HG03108 (cell line): ENCODE measurements at regions not wholly inside any gene's neighbourhood (a gene's known extent, or its start where the extent isn't known, plus 50 kb on each side); places are given as distances from the start of the nearest gene placed in this dataset.
"Not testable (repeated sequence)": the region's sequence is repeated elsewhere in the genome, so short reads cannot be mapped to it uniquely, and the experiment has no call there.

Source experiments
- ATAC-seq: cut with Tn5 transposase; IDR thresholded peaks from one replicate; pipeline ENCODE4 v1.9.1; 2021; ENCODE audit warnings: moderate library complexity; ENCODE audit not compliant: unreplicated experiment

DNA sequence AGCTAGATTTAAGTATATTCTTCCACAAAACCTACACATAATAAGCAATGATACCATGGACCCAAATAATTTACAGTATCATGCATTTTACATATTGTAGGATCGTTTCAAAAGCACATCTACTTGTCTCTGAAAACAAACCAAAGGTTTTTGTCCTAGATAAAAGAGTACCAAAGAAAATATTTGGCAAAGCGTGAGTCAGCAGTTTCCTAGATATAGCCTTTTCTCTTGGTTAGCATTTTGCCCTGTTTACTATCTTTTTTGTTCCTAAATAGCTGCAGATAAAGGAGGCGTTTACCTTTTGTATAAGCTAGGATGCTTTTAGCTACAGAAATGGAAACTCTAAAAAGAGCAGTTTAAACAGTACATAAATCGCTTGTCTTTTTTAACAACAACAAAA is 305.8 kb upstream of the GULP1 start:
- ATAC-seq: no peak

DNA sequence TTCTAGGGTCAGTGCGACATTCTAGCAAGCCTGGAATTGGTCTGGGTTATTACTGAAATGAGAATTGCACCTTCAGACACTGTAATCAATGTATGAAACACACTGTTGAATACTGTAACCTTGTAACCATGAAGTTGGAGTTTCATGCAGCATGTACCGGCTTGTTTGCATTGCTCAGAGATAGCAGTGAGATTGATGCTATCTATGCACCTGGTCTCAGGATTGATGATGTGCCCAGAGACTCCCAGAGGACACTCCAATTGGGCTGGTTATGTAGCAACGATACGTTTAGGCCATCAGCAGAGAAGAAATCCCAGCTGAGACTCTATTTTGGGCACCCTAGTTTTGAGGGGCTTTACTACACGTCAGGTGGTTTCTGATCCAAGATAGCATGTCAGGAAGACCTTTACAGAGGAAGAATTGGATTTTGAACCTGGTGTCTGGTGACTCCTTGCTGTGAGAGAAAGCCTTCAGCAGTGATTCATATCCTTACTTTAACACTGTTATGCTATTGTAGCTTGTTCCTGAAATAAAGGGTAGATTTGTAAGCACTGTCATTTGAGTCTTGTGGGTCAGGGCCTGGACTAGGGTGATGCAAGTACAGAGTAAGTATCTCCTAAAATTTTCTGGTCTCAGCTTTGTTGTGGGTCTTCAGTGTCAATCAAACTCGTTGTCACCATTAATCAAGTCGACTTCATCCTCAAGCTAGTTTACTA is 305.1 kb upstream of the GULP1 start:
- ATAC-seq: no peak

DNA sequence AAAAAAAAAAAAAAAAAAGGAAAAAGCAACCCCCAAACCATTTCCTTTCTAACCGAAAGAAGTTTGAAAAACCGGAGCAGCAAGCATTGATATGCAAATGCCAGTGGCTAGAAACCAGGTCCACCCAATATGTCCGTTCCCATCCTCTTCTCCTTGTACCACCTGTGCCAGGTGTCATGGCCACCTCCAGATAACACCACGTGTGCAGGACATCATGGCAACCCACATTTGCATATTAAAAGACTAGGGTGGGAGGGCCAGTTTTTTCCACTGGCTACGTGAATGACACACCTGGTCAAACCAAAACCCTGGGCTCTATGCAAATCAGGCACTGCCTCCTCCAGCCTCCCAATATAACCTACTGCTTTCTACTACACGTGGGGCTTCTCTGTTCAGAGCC is 303.3 kb upstream of the GULP1 start:
- ATAC-seq: no peak

DNA sequence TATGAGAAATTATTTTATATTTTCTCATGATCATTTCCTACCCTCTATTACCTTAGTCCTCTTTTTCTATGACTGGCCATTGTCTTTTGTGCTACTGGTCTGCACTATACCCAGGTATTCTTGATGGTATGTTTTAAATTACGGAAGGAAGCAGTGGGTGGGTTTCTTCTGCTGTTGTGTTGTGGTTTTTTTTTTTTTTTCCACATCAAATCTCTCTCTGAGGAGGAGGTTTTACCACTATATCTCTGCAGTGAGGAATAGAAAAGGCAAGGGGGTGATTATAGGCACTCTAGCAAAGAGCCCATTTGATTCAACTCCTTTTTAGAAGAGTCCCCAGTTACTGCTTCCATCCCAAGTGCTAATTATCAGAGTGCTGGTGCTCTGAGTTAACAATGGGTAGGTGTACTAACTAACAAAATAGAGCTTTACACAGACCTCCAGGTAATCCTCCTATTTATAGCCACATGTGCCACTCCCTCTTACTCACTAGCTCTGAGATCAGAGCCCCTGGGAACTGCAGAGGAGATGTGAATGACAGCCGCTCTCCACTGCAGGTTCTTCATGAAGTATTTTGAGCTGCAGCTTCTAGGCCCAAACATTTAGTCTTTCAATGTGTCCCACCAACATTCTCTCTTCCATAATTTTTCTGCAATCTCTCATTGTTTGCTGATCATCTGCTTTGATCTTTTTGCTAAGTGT is 301.6 kb upstream of the GULP1 start:
- no peak for ATAC-seq

DNA sequence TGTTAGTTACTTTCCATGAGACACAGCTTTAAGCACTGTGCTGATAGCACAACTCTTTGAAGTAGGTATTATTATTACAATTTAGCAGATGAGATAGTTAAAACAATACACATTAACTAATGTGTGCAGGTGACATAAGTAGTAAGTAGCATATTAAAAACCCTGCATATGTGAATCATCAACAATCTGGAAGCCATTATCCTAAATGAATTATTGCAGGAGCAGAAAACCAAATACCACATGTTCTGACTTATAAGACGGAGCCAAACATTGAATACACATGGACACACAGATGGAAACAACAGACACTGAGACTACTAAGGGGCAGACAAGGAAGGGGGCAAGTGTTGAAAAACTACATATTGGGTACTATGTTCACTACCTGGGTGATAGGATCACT is 300.3 kb upstream of the GULP1 start:
- no peak for ATAC-seq

DNA sequence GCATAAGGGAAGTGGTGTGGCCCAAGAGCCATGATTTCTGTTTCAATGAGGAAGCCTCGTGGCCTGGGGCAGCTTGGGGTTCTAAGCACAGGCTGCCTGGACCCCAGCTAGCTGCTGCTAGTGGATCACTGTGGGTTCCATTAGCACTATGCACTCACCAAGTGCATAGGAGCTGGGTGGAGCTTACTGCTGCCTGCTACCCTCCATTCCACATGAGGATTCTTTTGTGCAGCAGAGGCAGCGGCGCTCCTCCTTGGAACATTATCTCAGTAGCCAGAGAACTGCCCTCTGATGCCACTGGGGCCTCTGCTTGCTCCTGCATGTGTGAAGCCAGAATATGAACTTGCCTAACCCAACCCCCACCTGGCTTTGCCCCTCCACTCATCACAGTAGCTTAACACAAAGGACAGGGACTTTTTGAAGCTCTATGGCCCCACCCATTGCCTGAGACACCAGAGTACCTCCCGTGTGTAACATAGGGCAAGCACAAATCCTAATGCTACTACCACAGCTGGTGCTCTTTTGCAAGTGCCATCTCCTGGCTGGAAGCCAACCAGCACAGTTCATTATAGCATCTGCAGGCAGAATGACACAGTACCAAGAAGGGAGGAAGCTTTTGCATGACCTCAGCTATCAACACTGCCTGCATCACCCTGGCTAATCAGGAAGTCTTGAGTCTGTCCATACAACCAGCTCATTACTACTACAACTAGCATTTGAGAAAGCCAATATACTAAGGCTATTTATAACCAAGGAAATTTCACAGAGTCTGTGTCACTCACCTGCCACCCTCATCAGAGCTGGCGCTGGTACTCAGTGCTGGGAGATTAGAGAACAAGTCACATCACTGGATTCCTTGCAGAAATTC is 297.0 kb upstream of the GULP1 start:
- no peak for ATAC-seq

DNA sequence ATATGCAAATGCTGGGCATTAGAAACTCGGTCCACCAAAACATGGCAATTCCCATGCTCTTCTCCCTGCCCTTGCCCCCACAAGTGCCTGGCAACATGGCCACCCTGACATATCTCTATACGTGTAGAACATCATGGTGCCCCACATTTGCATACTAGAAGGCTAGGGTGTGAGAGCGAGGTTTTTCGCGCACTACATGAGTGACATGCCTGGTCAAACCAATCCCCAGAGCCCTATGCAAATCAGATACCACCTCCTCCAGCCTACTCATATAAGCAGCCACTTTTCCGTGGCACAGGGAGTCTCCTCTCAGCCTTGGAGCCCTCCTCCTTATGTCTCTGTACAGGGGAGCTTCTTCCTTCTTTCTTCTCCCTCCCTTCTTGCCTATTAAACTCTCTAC is 296.1 kb upstream of the GULP1 start:
- no peak for ATAC-seq

DNA sequence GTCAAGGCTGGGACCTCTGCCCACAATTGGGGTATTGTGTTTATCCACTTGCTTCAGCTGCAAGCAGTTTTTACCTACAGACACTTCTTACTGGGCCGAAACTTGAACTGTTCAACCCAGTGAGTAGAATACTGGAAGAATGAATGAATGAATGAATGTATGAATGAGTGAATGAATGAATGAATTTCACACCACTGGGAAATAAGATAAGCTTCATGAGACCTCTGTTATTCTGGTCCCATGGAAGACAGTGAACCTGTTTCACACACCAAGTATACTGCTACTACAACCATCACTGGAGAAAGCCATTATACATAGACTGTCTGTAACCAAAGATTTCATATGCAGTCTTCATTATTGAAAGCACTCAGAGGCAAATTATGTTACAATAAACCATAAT is 295.0 kb upstream of the GULP1 start:
- ATAC-seq: no peak

DNA sequence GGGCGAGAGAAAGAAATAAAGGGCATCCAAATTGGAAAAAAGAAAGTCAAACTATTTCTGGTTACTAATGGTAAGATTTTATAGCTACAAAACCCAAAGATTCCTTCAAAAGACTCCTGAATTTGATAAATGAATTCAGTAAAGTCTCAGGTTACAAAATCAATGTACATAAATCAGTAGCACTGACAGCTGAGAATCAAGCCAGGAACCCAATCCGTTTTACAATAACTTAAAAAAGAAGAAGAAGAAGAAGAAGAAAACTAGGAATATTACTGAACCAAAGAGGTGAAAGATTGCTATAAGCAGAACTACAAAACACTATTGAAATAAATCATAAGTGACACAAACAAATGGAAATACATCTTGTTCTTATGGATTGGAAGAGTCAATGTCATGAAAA is 291.5 kb upstream of the GULP1 start:
- no peak for ATAC-seq

DNA sequence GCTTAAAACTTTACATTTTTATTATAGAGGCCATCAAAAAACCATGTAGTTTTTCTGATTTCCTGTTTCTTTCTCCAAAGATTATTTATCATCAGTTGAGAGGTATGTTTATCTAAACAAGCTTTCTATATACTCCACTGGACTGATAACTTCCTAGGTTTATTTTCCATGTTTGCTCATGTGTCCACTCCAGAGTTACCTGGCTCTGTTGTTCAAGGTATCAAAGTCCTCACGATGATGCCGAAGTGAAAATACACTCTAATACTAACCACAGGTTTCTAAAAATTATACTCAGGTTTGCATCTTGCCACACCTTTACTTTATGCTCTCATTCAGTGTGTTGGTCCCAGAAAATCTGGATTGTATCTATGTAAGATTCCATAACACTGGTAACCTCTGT is 287.9 kb upstream of the GULP1 start:
- ATAC-seq: no peak

DNA sequence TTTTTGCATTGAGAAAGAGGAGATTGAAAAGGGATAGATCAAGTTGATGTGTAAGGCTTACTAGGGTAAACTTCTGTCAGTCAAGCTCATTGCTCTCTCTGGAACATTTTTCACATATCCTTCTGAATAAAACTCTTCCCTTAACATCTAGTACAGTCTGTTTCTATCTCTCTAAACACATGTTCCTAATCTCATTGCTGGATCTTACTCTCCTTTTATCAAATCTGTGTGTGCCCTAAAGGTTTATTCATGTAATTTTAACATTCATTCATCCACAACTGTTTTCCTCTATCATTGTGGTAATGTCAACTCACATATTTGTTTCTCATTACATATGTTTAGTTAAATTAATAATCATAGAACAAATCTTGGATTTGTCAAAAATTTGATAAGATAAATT is 277.9 kb upstream of the GULP1 start:
- ATAC-seq: no peak

DNA sequence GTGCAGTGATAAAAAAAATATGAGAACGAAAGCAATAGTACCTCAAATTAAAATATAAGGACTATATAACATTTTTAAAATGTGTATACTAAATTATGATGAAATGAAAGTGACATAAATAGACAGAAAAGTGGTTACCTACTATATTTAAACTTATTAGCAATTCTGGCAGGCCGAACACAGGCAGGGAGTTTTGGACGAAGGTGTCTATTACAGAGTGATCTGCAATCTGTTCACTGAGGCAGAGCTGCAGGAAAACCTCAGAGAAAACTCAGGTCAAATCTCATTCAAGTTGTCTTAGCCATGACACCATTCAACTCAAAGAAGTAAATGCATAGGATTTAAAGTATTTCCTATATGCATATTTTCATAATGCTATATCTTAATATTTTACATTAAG is 274.8 kb upstream of the GULP1 start:
- no peak for ATAC-seq

DNA sequence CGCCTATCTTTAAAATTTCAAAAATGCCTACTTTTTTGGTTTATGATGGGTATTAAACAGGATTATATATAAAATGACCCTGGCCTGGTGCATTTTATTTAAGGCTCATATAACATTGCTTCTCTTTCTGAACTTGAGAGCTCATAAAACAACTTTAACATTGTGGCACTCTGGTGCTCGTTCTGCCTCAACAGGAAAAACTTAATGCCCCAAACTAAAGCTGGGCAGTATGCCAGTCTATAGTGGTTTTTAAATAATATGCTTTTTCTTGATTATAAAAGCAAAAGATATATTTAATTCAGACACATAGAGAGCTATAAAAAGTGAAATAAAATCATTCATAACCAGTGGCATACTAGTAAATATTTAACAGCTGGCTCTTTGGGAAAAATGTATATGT is 269.3 kb upstream of the GULP1 start:
- no peak for ATAC-seq

DNA sequence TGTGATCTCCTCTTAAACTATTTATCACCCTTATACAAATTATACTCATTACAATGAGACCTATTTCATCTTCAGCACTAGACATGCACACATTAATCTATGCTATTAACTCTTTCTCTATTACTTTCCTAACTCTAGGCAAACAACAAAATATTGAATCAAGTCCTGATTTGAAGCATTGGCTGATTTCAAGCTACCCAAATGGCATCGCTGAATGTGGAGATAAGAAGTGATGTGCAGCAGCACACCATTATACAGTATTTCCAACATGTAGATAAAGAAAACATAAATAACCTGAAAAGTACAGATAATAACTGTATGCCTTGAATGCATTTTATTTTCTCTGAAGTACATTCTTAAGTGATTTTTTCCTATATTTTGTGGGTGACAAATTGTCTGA is 268.6 kb upstream of the GULP1 start:
- no peak for ATAC-seq

DNA sequence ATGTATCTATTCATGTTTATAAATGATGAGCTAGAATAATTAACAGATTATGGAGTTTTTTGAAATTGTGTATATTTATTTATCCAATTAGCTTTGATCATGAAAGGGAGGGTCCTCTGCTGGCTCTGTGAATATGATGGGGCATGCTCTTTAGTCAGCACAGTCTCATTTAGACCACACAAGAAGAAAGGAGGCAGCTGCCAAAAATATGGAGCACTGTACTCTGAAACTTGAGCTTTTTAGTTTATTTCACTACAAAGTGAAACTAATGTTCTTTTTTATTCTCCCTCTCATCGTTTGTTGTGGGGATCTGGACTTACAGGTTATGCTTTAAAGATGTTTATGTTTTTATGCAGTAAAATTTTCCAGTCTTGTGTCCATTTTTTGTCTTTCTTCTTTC is 266.9 kb upstream of the GULP1 start:
- no peak for ATAC-seq

DNA sequence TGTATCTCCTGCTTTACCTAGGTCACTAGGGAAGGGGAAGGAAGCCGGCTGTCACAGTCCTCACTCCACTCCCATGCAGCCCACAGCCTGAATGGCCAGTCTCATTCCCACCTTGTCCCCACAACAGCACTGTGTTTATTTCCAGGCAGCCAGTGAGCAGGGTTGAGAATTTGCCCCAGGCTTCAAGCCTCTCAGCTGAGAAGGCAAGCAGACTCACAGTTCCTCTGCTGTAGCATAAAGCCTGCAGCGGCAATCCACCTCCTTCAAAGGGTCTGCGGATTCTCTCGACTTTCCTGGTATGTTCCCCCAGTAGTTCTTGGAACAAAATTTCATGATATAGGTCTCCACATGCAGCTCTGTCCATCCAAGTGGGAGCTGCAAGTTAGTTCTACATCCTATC is 262.9 kb upstream of the GULP1 start:
- no peak for ATAC-seq

DNA sequence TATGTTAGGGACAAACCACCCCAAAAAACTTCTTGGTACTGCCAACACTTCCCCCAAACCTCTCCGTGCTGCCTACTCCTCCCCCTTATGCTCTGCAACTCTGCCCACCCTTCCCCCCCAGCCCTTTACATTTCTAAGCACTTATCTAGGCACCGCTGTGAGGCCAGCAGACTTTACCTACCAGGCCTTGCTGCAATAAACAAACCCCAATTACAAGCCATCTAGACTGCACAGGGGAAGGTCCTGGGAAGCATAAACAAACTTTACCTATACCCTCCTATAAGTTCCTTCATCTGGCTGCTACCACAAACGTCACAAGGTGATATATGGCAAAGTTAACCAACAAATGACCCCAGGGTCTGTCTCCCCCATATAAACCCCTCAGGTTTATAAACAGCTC is 259.4 kb upstream of the GULP1 start:
- no peak for ATAC-seq

DNA sequence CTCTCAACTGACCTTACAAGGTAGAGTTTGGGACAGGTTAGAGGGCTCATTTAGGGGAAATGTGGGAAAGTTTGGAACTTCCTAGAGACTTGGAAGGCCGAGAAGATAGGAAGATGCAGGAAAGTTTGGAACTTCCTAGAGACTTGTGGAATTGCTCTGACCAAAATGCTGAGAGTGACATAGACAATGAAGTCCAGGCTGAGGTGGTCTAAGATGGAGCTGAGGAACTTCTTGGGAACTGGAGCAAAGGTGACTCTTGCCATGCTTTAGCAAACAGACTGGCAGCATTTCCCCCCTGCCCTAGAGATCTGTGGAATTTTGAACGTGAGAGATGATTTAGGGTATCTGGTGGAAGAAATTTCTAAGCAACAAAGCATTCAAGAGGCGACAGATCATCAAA is 258.9 kb upstream of the GULP1 start:
- ATAC-seq: no peak

DNA sequence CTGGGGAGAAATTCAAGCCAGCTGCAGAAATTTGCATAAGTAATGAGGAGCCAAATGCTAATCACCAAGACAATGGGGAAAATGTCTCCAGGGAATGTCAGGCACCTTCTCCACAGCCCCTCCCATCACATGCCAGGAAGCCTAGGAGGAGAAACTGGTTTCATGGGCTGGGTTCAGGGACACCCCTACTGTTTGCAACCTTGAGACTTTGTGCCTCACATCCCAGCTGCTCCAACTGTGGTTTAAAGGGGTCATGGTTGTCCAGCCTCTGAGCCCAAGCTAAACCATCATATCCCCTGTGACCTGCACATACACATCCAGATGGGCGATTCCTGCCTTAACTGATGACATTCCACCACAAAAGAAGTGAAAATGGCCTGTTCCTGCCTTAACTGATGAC is 258.4 kb upstream of the GULP1 start:
- not testable (repeated sequence) for ATAC-seq

DNA sequence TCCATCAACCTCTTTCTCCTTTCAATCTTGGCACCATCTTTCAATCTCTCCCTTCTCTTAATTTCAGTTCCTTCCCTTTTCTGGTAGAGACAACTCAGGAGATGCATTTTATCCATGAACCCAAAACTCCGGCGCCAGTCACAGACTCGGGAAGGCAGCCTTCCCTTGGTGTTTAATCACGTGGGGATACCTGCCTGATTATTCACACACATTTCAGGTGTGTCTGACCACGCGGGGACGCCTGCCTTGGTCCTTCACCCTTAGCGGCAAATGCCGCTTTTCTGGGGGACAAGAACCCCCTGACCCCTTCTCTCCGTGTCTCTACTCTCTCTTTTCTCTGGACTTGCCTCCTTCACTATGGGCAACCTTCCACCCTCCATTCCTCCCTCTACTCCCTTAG is 257.6 kb upstream of the GULP1 start:
- not testable (repeated sequence) for ATAC-seq

DNA sequence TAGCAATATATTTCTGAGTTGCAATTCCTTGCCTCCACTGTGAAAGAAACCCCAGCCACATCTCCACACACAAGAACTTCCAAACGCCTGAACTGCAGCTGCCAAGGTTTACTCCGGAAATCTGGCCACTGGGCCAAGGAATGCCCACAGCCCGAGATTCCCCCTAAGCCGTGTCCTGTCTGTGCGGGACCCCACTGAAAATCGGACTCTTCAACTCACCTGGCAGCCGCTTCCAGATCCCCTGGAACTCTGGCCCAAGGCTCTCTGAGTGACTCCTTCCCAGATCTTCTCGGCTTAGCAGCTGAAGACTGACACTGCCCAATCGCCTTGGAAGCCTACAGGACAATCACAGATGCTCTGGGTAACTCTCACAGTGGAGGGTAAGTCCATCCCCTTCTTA is 256.3 kb upstream of the GULP1 start:
- not testable (repeated sequence) for ATAC-seq

DNA sequence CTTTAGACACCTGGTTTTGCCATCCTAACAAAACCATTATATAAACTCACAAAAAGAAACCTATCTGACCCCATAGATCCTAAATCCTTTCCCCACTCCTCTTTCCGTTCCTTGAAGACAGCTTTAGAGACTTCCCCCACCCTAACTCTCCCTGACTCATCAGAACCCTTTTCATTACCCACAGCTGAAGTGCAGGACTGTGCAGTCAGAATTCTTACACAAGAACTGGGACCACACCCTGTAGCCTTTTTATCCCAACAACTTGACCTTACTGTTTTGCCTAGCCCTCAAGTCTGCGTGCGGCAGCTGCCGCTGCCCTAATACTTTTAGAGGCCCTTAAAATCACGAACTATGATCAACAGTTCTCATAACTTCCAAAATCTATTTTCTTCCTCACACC is 254.9 kb upstream of the GULP1 start:
- not testable (repeated sequence) for ATAC-seq
